ENCODE measurements at regions not wholly inside any gene's neighbourhood (a gene's known extent, or its start where the extent isn't known, plus 50 kb on each side); places are given as distances from the start of the nearest gene placed in this dataset.
"Not testable (repeated sequence)": the region's sequence is repeated elsewhere in the genome, so short reads cannot be mapped to it uniquely, and the experiment has no call there.

- Mint-ChIP-seq H3K9me3 (no peaks in the 10 kb centered on the region), H3K27ac (no peak overlapping the region)
- no peak for TF ChIP-seq CTCF (conservative IDR thresholded peaks at IDR 0.05)
Measured at GRCh38 chr12:83527810-83528209, 841.1 kb downstream of the TMTC2 start.

GRCh38 chr12:83515306-83516026, 828.8 kb downstream of the TMTC2 start:
- DNase-seq (ENCODE audit: extremely low spot score, unreplicated experiment) = no peak
- Mint-ChIP-seq H3K36me3 (no peaks in the 10 kb centered on the region), H3K4me1 (ENCODE audit: unreplicated experiment) (no peaks in the 10 kb centered on the region), H3K9me3 (no peaks in the 10 kb centered on the region), H3K4me3 (no peak overlapping the region), H3K27me3 (no peaks in the 10 kb centered on the region), H3K27ac (no peak overlapping the region)
- TF ChIP-seq CTCF (conservative IDR thresholded peaks at IDR 0.05) = no peak

More at GRCh38 chr12:83527810-83528209, 841.1 kb downstream of the TMTC2 start:
- Mint-ChIP-seq H3K27me3 (no peaks in the 10 kb centered on the region), H3K36me3 (no peaks in the 10 kb centered on the region), H3K4me1 (ENCODE audit: unreplicated experiment) (no peaks in the 10 kb centered on the region), H3K4me3 (no peak overlapping the region)
- no peak for DNase-seq (ENCODE audit: extremely low spot score, unreplicated experiment)

GRCh38 chr12:83514372-83514771, 827.7 kb downstream of the TMTC2 start:
- Mint-ChIP-seq H3K4me1 (ENCODE audit: unreplicated experiment) (no peaks in the 10 kb centered on the region), H3K27ac (no peak overlapping the region), H3K9me3 (peaks cover 4% of the 10 kb centered on the region), H3K27me3 (no peaks in the 10 kb centered on the region), H3K4me3 (no peak overlapping the region), H3K36me3 (no peaks in the 10 kb centered on the region)
- DNase-seq (ENCODE audit: extremely low spot score, unreplicated experiment) = no peak
- TF ChIP-seq CTCF (conservative IDR thresholded peaks at IDR 0.05) = no peak

- Mint-ChIP-seq H3K27me3 (no peaks in the 10 kb centered on the region), H3K4me3 (no peak overlapping the region), H3K9me3 (peaks cover 4% of the 10 kb centered on the region), H3K27ac (no peak overlapping the region), H3K4me1 (ENCODE audit: unreplicated experiment) (no peaks in the 10 kb centered on the region), H3K36me3 (no peaks in the 10 kb centered on the region)
- TF ChIP-seq CTCF (conservative IDR thresholded peaks at IDR 0.05) = no peak
- no peak for DNase-seq (ENCODE audit: extremely low spot score, unreplicated experiment)
Measured at GRCh38 chr12:83506841-83507240, 820.1 kb downstream of the TMTC2 start.

- TF ChIP-seq CTCF (conservative IDR thresholded peaks at IDR 0.05) = no peak
- H3K36me3 Mint-ChIP-seq = peaks cover 3% of the 10 kb centered on the region
- H3K27ac Mint-ChIP-seq = no peak overlapping the region
- H3K27me3 Mint-ChIP-seq = no peaks in the 10 kb centered on the region
- no peak overlapping the region for H3K4me3 Mint-ChIP-seq
- peaks cover 4% of the 10 kb centered on the region for H3K9me3 Mint-ChIP-seq
- DNase-seq (ENCODE audit: extremely low spot score, unreplicated experiment) = no peak
- H3K4me1 Mint-ChIP-seq (ENCODE audit: unreplicated experiment) = no peaks in the 10 kb centered on the region
Measured at GRCh38 chr12:83505586-83505985, 818.9 kb downstream of the TMTC2 start.

- not testable (repeated sequence) for H3K4me1 Mint-ChIP-seq (ENCODE audit: unreplicated experiment); H3K9me3 Mint-ChIP-seq; H3K4me3 Mint-ChIP-seq; H3K27ac Mint-ChIP-seq; H3K36me3 Mint-ChIP-seq; DNase-seq (ENCODE audit: extremely low spot score, unreplicated experiment); H3K27me3 Mint-ChIP-seq
Measured at GRCh38 chr12:83499894-83500293, 813.2 kb downstream of the TMTC2 start.

All from type B pancreatic cell (in vitro differentiated cells).